ENCODE measurements at regions not wholly inside any gene's neighbourhood (a gene's known extent, or its start where the extent isn't known, plus 50 kb on each side); places are given as distances from the start of the nearest gene placed in this dataset.

GRCh38 chr1:55321942-55322341 is 106.8 kb upstream of the USP24 start:
- Histone ChIP-seq H3K79me2 (ENCODE audit: insufficient read depth, low read length) (no peaks in the 10 kb centered on the region), H3K27ac (ENCODE audit: low read depth, low read length, poor library complexity, severe bottlenecking) (no peak overlapping the region), H3K4me2 (ENCODE audit: low read length) (no peak overlapping the region), H3K9me2 (ENCODE audit: low read depth, low read length) (no peaks in the 10 kb centered on the region), H3K36me3 (ENCODE audit: insufficient read depth, low read length) (no peaks in the 10 kb centered on the region), H3K4me1 (ENCODE audit: insufficient read depth, low read length, severe bottlenecking) (no peaks in the 10 kb centered on the region), H3K9ac (ENCODE audit: low read length) (no peak overlapping the region), H3K27me3 (ENCODE audit: insufficient read depth, low read length) (no peaks in the 10 kb centered on the region), H2AFZ (ENCODE audit: low read length) (no peak overlapping the region), H3K4me3 (ENCODE audit: low read depth, low read length, poor library complexity, severe bottlenecking) (no peak overlapping the region), H3F3A (ENCODE audit: insufficient read depth, low read length) (no peaks in the 10 kb centered on the region), H4K20me1 (ENCODE audit: insufficient read depth, low read length) (no peaks in the 10 kb centered on the region), H3K9me3 (ENCODE audit: low read length) (no peaks in the 10 kb centered on the region)
- no peak for TF ChIP-seq CTCF (IDR thresholded peaks at IDR 0.05; ENCODE audit: low read length)

- Histone ChIP-seq H3K4me2 (ENCODE audit: low read length) (no peak overlapping the region), H3K9me2 (ENCODE audit: low read depth, low read length) (no peaks in the 10 kb centered on the region), H4K20me1 (ENCODE audit: insufficient read depth, low read length) (no peaks in the 10 kb centered on the region), H2AFZ (ENCODE audit: low read length) (no peak overlapping the region), H3K9ac (ENCODE audit: low read length) (no peak overlapping the region), H3K4me1 (ENCODE audit: insufficient read depth, low read length, severe bottlenecking) (no peaks in the 10 kb centered on the region), H3F3A (ENCODE audit: insufficient read depth, low read length) (no peaks in the 10 kb centered on the region), H3K27me3 (ENCODE audit: insufficient read depth, low read length) (no peaks in the 10 kb centered on the region), H3K79me2 (ENCODE audit: insufficient read depth, low read length) (no peaks in the 10 kb centered on the region), H3K27ac (ENCODE audit: low read depth, low read length, poor library complexity, severe bottlenecking) (no peak overlapping the region), H3K4me3 (ENCODE audit: low read depth, low read length, poor library complexity, severe bottlenecking) (no peak overlapping the region), H3K36me3 (ENCODE audit: insufficient read depth, low read length) (no peaks in the 10 kb centered on the region), H3K9me3 (ENCODE audit: low read length) (no peaks in the 10 kb centered on the region)
- TF ChIP-seq CTCF (IDR thresholded peaks at IDR 0.05; ENCODE audit: low read length), result no peak
- no peak for TF ChIP-seq EZH2 (IDR thresholded peaks at IDR 0.05; ENCODE audit: borderline replicate concordance, low read length)
Measured at GRCh38 chr1:55320891-55321290, 105.7 kb upstream of the USP24 start.

DNA sequence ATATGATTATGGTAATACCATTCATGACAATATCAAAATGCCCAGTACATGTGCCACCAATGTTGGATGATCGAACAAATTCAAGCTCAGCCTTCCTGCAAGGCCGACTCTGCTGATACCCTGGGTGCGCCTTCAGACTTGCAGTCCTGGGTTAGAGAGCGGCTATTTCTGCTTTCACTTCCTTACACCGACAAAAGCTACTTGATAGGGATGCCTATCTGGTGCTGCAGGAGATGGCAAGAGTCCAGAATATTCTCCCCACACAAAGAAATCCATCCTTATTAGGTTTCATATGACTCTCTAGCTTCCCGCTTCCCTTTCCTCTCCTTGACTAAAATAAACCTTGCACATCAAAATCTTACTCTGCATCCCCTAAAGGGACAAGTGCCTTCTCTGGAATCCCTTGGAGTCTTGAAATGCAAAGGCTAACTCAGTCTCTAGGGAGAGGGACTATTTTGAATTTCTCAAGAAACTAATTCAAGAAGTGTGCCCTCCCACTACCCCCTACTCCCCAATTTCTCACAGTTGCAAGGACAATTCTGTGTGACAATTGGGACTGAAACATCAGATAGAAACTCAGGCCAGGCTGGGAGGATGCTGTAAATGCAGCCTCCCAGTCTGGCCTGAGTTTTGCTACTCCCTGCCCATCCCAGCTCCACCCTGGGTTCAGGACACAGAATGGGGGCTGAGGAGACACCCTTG is 103.1 kb upstream of the USP24 start:
- Histone ChIP-seq H3K9me2 (ENCODE audit: low read depth, low read length) (no peaks in the 10 kb centered on the region), H3K27ac (ENCODE audit: low read depth, low read length, poor library complexity, severe bottlenecking) (no peak overlapping the region)

More for the DNA sequence above, 103.1 kb upstream of the USP24 start:
- Histone ChIP-seq H2AFZ (ENCODE audit: low read length) (no peak overlapping the region), H3K27me3 (ENCODE audit: insufficient read depth, low read length) (no peaks in the 10 kb centered on the region), H3K9me3 (ENCODE audit: low read length) (no peaks in the 10 kb centered on the region), H3F3A (ENCODE audit: insufficient read depth, low read length) (no peaks in the 10 kb centered on the region), H3K4me1 (ENCODE audit: insufficient read depth, low read length, severe bottlenecking) (no peaks in the 10 kb centered on the region), H3K9ac (ENCODE audit: low read length) (no peak overlapping the region), H3K4me2 (ENCODE audit: low read length) (no peak overlapping the region), H3K79me2 (ENCODE audit: insufficient read depth, low read length) (no peaks in the 10 kb centered on the region), H4K20me1 (ENCODE audit: insufficient read depth, low read length) (no peaks in the 10 kb centered on the region), H3K4me3 (ENCODE audit: low read depth, low read length, poor library complexity, severe bottlenecking) (no peak overlapping the region), H3K36me3 (ENCODE audit: insufficient read depth, low read length) (no peaks in the 10 kb centered on the region)
- TF ChIP-seq EZH2 (IDR thresholded peaks at IDR 0.05; ENCODE audit: borderline replicate concordance, low read length) (no peak), CTCF (IDR thresholded peaks at IDR 0.05; ENCODE audit: low read length) (no peak)
